Immature natural killer cell (primary cell): ENCODE measurements at regions not wholly inside any gene's neighbourhood (a gene's known extent, or its start where the extent isn't known, plus 50 kb on each side); places are given as distances from the start of the nearest gene placed in this dataset.
"Not testable (repeated sequence)": the region's sequence is repeated elsewhere in the genome, so short reads cannot be mapped to it uniquely, and the experiment has no call there.

ENCODE experiments used
- DNase-seq, 3 donors: peaks; one replicate each; pipeline ENCODE4 v3.0.0; 2022; ENCODE audit warnings: mixed read lengths in 1 of 3
- H3K27ac Mint-ChIP-seq, 6 donors: one replicate each; pipeline ENCODE4 v1.8.0; 2020; ENCODE audit warnings: mixed read lengths in 6 of 6, mild to moderate bottlenecking in 5 of 6, inconsistent platforms in 4 of 6, moderate library complexity in 3 of 6
- H3K27me3 Mint-ChIP-seq, 3 donors: one replicate each; pipeline ENCODE4 v1.8.0; 2020 to 2021; ENCODE audit warnings: low read depth in 3 of 3, mild to moderate bottlenecking in 3 of 3, mixed read lengths in 3 of 3, moderate library complexity in 3 of 3, inconsistent platforms in 1 of 3
- H3K36me3 Mint-ChIP-seq, 3 donors: one replicate each; pipeline ENCODE4 v1.8.0; 2020; ENCODE audit warnings: mixed read lengths in 3 of 3, inconsistent platforms in 2 of 3, mild to moderate bottlenecking in 2 of 3
- H3K4me1 Mint-ChIP-seq, 2 donors: one replicate each; pipeline ENCODE4 v1.8.0; 2020; ENCODE audit warnings: inconsistent platforms in 2 of 2, mild to moderate bottlenecking in 2 of 2, mixed read lengths in 2 of 2, moderate library complexity in 1 of 2
- H3K4me3 Mint-ChIP-seq, 5 donors: one replicate each; pipeline ENCODE4 v1.8.0; 2020; ENCODE audit warnings: mild to moderate bottlenecking in 5 of 5, mixed read lengths in 5 of 5, inconsistent platforms in 3 of 5, moderate library complexity in 3 of 5
- H3K9me3 Mint-ChIP-seq, 6 donors: one replicate each; pipeline ENCODE4 v1.8.0; 2020; ENCODE audit warnings: mild to moderate bottlenecking in 6 of 6, mixed read lengths in 6 of 6, inconsistent platforms in 4 of 6, moderate library complexity in 3 of 6

DNA sequence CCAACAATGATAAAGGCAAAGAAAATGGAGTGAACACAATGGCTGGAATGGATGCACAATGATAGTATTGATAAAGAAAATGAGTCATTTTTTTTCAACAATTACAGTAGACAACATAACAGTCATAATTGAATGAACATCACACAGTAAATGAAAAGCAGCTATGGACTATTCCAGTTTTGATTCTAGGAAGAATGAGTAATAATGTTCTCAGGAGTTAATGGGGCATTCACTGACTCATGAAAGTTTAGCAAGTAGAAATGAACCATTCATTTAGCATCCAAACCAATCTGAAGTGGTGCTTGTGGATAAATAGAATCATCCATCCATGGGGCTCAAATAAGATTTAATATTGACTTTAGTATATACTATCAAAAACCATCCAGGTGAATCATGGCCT is 1029.5 kb upstream of the GJE1 start:
- Mint-ChIP-seq H3K27me3 (peaks cover 0 to 1% (median 1%) of the 10 kb centered on the region in 3 donors), H3K27ac (no peak overlapping the region), H3K36me3 (no peaks in the 10 kb centered on the region), H3K4me3 (no peak overlapping the region), H3K9me3 (peaks cover 0 to 4% (median 1%) of the 10 kb centered on the region in 6 donors), H3K4me1 (no peaks in the 10 kb centered on the region)
- no peak for DNase-seq

DNA sequence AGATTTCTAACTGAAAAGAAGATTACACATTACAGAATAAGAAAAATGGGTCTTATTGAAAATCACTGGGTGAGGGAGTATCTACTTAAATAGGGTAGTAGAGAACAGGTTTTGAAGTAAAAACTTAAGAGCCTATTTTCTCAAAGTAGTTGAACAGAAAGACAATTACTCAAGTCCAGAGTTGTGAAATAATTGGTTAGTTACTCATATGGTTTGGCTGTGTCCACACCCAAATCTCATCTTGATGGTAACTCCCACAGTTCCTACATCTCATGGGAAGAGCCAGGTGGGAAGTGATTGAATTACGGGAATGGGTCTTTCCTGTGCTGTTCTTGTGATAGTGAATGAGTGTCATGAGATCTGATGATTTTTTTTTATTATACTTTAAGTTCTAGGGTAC is 1035.3 kb upstream of the GJE1 start:
- Mint-ChIP-seq H3K27ac (no peak overlapping the region), H3K9me3 (peaks cover 0 to 11% (median 4%) of the 10 kb centered on the region in 6 donors), H3K27me3 (peaks cover 0 to 3% (median 0%) of the 10 kb centered on the region in 3 donors), H3K36me3 (no peaks in the 10 kb centered on the region), H3K4me3 (no peak overlapping the region), H3K4me1 (no peaks in the 10 kb centered on the region)
- no peak for DNase-seq

DNA sequence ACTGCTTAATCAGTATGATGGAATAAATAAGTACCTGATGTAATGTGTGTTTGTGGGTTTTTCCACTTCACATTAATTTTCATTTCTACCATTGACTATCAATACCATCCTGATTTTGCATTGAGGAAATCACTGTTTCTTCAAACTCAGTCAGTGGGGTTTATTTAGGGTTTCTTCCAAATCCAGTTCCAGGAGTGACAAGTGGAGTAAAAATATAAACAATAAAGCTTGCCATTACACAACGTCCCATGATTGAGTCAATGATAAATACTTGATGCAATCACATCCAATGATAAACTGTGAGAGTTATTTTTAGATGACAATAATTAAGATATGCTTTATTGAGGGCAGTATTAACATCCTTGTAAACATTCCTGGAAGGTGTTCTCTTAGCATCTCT is 1037.4 kb upstream of the GJE1 start:
- DNase-seq = no peak
- no peaks in the 10 kb centered on the region for H3K4me1 Mint-ChIP-seq
- no peaks in the 10 kb centered on the region for H3K36me3 Mint-ChIP-seq
- H3K9me3 Mint-ChIP-seq = peaks cover 0 to 11% (median 4%) of the 10 kb centered on the region in 6 donors
- H3K27me3 Mint-ChIP-seq = peaks cover 0 to 3% (median 0%) of the 10 kb centered on the region in 3 donors
- no peak overlapping the region for H3K4me3 Mint-ChIP-seq
- no peak overlapping the region for H3K27ac Mint-ChIP-seq

DNA sequence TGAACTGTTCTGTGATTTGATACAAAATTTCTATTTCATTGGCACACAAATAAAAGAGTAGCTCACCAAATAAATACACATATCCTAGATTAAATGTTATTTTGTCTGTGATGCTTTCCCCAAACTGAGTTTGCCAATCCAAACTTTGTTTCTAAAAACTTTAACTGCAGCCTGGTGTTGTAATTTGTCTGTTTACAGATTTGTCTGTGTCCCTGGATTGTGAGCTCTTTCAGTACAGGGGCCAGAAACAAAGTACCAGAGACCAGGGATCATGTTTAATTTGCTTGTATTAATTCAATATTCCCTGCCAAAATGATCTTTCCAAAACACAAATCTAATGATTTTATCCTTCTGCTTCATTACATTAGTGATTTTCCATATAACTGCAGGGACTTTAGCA is 1044.6 kb upstream of the GJE1 start:
- H3K27me3 Mint-ChIP-seq = no peaks in the 10 kb centered on the region
- no peak overlapping the region for H3K4me3 Mint-ChIP-seq
- no peak overlapping the region for H3K27ac Mint-ChIP-seq
- H3K9me3 Mint-ChIP-seq = peaks cover 0 to under 1% (median 0%) of the 10 kb centered on the region in 6 donors
- no peak for DNase-seq
- H3K36me3 Mint-ChIP-seq = no peaks in the 10 kb centered on the region
- H3K4me1 Mint-ChIP-seq = no peaks in the 10 kb centered on the region

DNA sequence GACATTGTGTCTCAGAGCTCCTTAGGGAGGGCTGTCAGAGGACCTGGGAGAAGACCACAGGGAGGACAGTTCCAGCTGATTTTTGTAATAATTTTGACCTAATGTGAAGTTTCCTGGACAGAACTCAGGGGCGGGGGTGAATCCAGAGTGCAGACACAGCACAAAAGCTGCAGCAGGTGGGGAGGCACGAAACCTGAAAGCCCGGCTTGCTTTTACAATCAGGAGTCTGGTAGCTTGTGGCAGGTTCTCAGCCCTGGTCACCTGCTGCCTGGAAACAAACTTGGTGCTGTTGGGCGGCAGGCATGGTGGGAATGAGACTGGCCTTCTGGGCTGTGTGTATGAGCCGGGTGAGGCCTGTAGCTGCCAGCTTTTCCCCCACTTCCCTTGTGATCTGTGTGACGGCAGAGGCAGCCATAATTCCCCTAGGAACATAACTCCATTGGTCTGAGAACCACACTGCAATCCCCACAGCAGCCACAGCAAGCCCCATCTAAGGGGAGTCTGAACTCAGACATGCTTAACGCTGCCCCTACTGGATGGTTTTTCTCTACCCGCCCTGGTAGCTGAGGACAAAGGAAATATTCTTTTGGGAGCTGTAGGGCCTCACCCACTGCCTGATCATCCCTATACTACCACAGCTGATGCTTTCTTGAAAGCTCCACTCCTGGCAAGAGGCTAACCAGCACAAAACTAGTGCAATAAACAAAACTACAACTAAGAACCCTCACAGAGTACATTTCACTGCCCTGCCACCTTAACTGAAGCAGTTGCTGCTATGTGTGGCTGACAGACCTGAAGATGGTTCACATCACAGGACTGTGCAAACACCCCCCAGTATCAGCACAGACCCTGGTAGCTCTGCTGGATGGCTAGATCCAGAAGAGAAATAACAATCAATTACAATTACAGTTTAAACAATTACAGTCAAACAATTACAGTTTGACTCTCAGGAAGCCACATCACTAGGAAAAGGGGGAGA is 1055.1 kb upstream of the GJE1 start:
- Mint-ChIP-seq H3K4me1 (no peaks in the 10 kb centered on the region), H3K36me3 (no peaks in the 10 kb centered on the region), H3K27me3 (peaks cover 0 to 3% (median 0%) of the 10 kb centered on the region in 3 donors), H3K9me3 (peaks cover 0 to 14% (median 7%) of the 10 kb centered on the region in 6 donors), H3K27ac (no peak overlapping the region), H3K4me3 (no peak overlapping the region)
- DNase-seq = no peak

DNA sequence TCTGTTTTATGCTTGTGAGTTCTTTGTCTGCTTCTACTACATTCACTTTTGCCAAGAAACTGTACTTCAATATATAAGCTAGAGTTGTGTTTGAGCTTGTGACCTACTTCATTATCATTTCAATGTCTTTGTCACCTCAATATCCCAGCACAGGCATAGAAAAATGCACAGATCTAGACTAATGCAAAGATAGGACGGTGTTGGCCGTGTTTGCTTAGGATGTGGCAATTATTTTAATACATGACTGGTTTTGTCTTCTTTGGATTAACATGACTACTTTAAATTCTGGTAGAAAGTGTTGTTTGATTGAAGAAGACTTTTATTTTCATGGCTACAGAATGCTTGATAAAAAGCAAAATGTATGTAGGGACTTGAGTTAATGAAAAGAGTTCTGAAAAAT is 1075.0 kb upstream of the GJE1 start:
- H3K4me1 Mint-ChIP-seq = no peaks in the 10 kb centered on the region

DNA sequence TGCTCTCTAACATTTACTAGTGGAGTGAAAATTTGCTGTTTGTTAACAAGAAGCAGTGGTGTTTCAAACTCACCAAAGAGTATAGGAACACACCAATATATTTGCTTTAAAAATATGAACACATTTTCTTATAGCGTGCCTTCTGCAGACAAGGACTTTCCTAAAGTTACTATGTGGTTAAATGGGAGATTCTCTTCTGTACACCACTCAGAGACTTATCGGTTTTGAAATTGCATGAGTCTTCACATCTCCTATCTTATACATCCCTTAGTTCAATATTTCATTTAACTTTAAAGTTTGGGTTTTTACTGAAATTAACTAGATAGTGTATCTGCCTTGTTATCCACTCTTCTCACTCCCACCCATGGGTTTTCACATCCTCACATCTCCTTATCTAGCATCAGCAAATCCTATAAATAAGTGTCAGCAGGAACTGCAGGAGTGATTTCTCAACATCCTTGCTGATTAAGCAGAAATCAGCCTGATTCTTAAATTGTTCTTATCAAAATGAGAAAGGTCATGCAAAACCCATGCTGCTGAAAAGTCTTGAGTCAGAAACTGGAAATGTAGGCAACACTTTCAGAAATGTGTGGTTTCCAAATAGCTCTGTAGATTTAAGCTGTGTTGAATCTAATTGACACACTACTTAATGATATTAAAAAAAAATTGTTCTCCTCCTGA is 1075.6 kb upstream of the GJE1 start:
- no peaks in the 10 kb centered on the region for H3K4me1 Mint-ChIP-seq
- no peaks in the 10 kb centered on the region for H3K27me3 Mint-ChIP-seq
- no peak overlapping the region for H3K4me3 Mint-ChIP-seq
- H3K27ac Mint-ChIP-seq = no peak overlapping the region
- no peaks in the 10 kb centered on the region for H3K36me3 Mint-ChIP-seq
- no peaks in the 10 kb centered on the region for H3K9me3 Mint-ChIP-seq
- DNase-seq = no peak

More for the DNA sequence above, 1075.0 kb upstream of the GJE1 start:
- Mint-ChIP-seq H3K9me3 (no peaks in the 10 kb centered on the region), H3K27me3 (no peaks in the 10 kb centered on the region), H3K27ac (no peak overlapping the region), H3K4me3 (no peak overlapping the region), H3K36me3 (no peaks in the 10 kb centered on the region)
- DNase-seq = no peak

DNA sequence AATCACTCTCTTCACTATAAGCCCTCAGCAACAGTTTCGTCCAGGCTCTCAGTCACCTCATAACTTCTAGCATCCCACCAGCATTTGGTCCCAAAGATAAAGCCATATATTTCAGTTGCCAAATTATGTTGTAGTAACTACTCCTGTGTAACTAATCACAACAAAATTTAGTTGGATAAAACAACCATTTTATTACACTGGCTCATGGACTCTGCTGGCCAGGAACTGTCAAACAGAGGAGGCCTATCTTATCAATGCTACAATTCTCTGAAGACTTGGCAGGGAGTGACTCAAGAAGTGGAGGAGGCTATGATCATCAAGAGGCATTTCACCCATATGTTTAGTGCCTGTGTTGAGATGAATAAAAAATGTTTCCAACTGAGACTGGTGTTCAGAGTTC is 1082.3 kb upstream of the GJE1 start:
- no peaks in the 10 kb centered on the region for H3K4me1 Mint-ChIP-seq
- no peak for DNase-seq
- no peak overlapping the region for H3K4me3 Mint-ChIP-seq
- no peak overlapping the region for H3K27ac Mint-ChIP-seq
- no peaks in the 10 kb centered on the region for H3K36me3 Mint-ChIP-seq
- H3K27me3 Mint-ChIP-seq = peaks cover 0 to 2% (median 0%) of the 10 kb centered on the region in 3 donors
- H3K9me3 Mint-ChIP-seq = peaks cover 0 to 8% (median 0%) of the 10 kb centered on the region in 6 donors

DNA sequence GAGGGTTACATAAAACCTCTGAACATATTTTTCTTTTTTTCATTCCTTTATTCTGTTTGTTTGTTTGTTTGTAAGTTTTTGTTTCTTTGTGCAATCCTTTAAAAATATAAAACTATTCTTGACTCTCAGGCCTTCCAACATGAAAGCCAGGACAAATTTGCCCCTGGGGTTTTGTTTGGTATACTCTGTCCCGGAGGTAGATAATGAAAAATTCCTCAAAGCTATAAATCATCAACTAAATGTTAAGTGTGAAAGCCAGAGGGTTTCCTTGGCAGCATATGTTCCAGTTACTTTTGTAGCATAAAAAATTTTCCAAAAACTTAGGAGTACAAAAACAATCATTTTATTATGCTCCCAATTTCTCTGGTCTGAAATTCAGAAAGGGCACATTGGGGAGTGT is 1084.3 kb upstream of the GJE1 start:
- no peak overlapping the region for H3K4me3 Mint-ChIP-seq
- peaks cover 0 to 2% (median 0%) of the 10 kb centered on the region in 3 donors for H3K27me3 Mint-ChIP-seq
- H3K4me1 Mint-ChIP-seq = no peaks in the 10 kb centered on the region
- peaks cover 0 to 8% (median 1%) of the 10 kb centered on the region in 6 donors for H3K9me3 Mint-ChIP-seq
- H3K27ac Mint-ChIP-seq = no peak overlapping the region
- no peaks in the 10 kb centered on the region for H3K36me3 Mint-ChIP-seq
- DNase-seq = no peak

DNA sequence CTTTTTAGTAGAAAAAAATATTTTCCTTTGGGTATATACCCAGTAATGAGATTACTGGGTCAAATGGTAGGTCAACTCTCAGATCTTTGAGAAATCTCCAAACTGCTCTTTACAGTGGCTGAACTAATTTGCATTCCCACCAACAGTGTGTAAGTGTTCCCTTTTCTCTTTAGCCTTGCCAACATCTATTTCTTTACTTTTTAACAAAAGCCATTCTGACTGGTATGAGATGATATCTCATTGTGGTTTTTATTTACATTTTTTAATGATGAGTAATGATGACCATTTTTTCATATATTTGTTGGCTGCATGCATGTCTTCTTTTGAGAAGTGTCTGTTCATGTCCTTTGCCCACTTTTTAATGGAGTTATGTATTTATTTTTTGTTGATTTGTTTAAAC is 1086.2 kb upstream of the GJE1 start:
- not testable (repeated sequence) for H3K9me3 Mint-ChIP-seq

DNA sequence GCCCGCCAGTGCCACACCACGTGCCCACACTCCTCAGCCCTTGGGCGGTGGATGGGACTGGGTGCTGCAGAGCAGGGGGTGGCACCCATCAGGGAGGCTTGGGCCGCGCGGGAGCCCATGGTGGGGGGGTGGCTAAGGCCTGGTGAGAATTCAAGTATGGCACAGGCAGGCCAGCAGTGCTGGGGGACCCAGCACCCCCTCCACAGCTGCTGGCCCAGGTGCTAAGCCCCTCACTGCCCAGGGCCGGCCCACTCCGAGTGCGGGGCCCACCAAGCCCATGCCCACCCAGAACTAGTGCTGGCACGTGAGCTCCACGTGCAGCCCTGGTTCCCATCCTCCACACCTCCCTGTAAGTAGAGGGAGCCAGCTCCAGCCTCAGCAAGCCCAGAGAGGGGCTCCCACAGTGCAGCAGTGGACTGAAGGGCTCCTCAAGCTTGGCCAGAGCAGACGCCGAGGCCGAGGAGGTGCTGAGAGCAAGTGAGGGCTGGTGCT is 1091.1 kb upstream of the GJE1 start:
- Mint-ChIP-seq H3K27ac (no peak overlapping the region), H3K27me3 (peaks cover 0 to 1% (median 0%) of the 10 kb centered on the region in 3 donors), H3K4me3 (no peak overlapping the region), H3K36me3 (peaks cover 0 to 5% (median 0%) of the 10 kb centered on the region in 3 donors), H3K4me1 (no peaks in the 10 kb centered on the region), H3K9me3 (peaks cover 0 to 6% (median 2%) of the 10 kb centered on the region in 6 donors)
- no peak for DNase-seq

More for the DNA sequence above, 1086.2 kb upstream of the GJE1 start:
- H3K4me1 Mint-ChIP-seq, DNase-seq, H3K27me3 Mint-ChIP-seq, H3K36me3 Mint-ChIP-seq, H3K27ac Mint-ChIP-seq, H3K4me3 Mint-ChIP-seq: not testable (repeated sequence)

DNA sequence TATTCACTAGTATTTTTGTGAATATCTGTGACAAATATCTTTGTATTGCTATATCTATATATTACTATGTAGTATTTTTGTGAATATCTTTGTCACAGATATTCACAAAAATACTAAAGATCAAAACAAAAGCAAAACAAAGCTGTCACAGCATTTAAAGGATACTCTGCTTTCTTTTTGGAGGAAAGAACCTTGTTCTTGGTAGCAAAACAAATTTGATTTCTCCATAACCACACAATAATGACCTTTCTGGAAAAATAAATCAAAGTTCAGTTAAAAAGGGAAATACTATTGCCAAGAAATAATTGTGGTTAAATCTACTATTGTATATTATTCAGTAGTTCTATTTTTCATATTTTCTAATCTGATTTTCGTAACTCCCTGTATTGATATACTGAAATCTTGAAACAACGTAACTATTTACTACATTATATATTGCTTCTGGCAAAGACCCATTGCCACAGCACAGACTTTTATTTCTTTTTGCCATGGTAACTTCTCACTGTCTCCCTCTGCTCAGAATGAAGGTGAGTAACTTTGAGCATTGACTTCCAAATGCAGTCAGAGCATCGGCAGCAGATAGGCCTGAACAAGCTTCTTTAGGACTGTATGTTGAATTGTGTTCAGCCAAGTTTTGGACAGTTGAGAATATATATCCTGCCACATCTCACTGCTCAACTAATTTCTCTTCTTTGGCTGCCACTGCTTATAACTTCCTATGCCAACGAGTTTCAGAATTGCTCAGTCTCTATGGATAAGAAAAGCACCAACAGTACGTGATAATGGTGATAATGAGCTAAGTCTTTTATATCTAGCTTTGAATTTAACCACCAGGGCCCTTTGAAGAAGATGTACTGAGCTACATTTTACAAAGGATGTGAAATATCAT is 1097.2 kb upstream of the GJE1 start:
- H3K4me3 Mint-ChIP-seq = no peak overlapping the region

DNA sequence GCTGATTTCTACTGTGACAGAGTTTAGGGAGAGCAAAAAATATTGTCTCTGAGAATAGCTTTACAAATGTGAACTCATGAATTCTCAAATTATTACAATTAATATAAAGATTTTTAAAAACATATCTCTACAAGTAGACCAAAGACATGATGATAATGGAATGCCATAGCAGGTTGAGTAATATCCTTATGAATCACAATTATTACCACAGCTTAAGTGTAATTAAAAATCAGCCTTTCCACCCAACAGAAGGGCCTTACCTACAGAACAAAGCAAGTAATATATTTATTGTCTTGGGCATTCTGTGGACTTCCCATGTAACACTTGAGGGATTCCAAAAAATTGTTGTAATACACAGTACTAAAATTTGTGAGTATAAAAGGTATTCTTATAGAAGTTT is 1099.6 kb upstream of the GJE1 start:
- no peaks in the 10 kb centered on the region for H3K36me3 Mint-ChIP-seq
- no peak overlapping the region for H3K27ac Mint-ChIP-seq
- no peak overlapping the region for H3K4me3 Mint-ChIP-seq
- H3K27me3 Mint-ChIP-seq = no peaks in the 10 kb centered on the region
- H3K4me1 Mint-ChIP-seq = no peaks in the 10 kb centered on the region
- peaks cover 0 to 4% (median 0%) of the 10 kb centered on the region in 6 donors for H3K9me3 Mint-ChIP-seq
- DNase-seq = no peak

More for the DNA sequence above, 1097.2 kb upstream of the GJE1 start:
- Mint-ChIP-seq H3K27ac (no peak overlapping the region), H3K36me3 (no peaks in the 10 kb centered on the region), H3K27me3 (peaks cover 0 to 1% (median 0%) of the 10 kb centered on the region in 3 donors), H3K4me1 (no peaks in the 10 kb centered on the region), H3K9me3 (peaks cover 0 to 4% (median 0%) of the 10 kb centered on the region in 6 donors)
- DNase-seq = no peak
